NCI-H146 (cell line): ENCODE measurements at regions not wholly inside any gene's neighbourhood (a gene's known extent, or its start where the extent isn't known, plus 50 kb on each side); places are given as distances from the start of the nearest gene placed in this dataset.

Source experiments
- DNase-seq: peaks from one replicate; lab custom pipeline; 2025; lab: John Stamatoyannopoulos, UW

DNA sequence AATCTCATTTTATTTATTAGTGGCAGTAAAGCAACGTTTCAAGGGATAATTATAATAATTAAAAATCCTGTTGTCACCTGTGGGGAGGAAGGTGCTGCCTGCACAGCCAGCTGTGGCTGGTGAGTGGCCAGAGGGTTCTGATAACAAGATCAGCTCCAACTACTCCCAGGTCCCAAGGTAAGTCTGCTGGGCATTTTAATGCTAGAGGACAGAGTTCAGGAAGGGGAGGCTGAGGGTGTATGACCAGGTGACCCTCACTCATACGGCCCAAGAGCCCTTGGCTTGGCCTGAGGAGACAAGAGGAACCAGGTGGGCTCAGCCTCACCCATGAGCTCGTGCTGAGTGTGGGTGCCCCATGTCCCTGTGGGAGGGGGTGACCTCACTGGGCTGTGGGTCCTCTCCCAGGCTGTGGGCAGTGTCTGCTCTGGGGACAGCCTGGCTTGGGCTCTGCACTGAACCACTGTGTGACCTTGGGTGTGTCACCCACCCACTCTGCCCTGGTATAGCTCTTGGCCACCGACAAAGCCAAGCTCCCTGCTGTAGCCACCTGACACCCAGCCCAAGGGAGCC lies 223.8 kb downstream of the PTPRU start:
- DNase-seq: no peak

DNA sequence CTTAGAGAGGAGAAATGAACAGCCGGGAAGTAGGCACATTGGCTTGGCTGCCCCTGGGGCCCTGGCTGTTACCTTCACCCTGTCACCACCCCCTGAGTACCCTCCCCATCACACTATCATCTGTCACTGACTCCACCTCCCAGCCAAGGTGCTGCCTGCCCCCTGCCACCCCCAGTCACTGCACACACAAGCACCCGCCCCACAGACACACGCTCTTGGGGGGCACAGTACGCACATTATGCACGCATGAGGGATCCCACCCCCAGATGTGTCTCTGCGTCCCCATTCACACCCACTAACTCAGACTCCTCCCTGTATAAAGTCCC lies 223.3 kb downstream of the PTPRU start:
- no peak for DNase-seq

DNA sequence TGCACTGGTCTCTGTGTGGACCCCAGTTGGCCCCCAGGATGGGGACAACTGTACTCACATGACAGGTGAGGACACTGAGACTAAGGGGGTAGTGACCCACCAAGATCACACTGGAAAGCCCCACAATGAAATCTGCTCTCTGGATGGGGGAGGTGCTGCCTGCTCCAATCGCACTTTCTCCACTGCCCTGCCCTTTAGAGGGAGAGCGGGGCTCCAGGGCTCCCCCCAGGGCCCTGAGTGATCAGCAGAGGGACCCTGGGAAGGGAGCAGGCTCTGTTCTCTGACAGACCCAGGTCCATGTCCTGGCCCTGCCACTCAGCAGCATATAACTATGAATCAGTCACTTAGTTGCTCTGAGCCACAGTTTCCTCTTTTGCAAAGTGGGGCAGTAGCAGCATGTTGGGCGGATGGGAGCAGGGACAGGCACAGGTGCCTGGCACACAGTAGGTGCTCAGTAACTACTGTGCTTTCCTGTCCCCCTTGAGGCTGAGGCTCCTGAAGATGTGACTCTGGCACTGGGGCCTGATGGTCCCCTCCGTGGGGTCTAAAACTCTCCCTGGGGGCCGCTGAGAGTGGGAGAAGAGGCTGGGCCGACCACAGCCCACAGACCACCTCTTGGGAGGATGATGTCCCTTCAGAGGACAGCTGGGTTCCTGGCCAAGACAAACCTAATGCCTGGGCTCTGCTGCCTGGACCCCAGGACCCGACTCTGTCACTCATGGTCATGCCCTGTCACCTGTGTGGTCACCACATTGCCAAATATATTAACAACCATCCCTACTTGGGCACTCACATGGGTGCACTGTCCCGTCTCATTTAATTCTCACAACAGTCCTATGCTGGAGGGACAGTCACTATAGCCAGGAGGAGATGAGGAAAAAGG lies 222.7 kb downstream of the PTPRU start:
- no peak for DNase-seq

DNA sequence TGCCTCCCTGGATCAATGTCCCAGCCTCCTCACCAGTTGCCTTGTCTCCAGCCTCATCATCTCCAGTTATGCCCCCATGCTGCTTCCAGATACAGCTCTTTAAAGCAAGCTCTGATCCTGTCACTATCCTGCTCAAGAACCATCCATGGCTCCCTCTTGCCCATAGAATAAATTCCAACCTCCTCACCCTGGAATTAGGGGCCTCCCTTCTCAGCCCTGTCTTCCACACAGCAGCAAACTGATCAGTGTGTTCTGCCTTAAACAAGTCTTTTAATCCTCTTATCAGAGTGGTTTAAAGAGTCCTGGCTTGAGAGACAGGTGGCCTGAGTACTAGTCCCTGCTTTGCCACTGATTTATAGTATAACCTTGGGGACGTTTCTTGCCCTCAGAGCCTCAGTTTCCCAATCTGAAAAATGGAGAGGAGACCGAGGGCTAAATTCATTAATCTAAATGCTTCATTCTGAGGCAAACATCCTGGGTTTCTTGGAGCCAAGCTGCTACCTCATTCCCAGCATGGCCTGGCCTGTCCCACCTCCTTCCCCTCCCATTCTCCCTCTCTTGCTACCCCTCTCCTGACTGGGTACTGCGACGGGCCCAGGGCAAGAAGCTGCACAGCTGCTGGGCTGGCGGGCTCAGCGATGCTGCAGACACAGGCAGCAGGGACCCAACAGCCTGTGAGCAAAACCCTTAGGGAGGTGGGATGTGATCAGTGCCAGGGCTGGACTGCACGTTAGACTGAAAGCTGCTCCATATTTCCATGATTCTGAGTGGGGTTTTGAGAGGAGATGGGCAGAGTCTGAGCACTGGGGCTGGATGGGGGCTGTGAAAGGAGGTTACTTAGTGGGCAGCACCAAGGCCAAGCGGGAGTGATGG lies 221.4 kb downstream of the PTPRU start:
- DNase-seq: no peak

DNA sequence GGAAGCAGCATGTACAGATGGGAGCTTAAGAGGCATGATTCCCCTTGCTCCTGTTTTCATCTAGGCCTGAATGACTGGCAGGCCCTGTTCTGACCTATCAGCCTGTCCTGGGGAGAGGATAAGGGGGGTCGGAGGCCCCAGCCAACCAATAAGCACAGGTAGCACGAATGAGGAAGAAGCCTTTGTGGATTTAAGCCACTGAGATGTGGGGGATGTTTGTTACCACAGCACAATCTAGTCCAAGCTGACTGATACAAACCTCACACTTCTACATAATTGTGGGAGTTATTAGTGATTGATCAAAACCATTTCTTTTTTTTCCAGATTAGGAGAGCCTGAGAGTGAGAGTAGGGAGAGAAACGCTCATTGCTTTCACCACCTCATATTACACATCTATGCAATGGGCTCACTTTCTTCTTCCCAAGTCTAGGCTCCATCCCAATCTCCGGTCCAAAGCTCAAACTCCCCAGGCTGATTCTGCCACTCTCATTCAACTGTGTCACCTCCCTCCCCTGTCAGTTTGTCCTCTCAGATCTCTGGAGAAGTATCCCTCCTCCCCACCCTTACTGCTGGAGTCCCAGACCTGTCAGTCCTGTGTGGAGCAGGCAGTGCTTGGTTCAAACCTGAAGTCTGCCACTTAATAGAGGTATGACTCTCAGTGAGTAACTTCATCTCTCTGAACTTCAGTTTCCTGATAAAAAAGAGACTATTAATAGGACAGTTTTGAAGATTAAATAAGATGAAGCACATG lies 220.5 kb downstream of the PTPRU start:
- no peak for DNase-seq

DNA sequence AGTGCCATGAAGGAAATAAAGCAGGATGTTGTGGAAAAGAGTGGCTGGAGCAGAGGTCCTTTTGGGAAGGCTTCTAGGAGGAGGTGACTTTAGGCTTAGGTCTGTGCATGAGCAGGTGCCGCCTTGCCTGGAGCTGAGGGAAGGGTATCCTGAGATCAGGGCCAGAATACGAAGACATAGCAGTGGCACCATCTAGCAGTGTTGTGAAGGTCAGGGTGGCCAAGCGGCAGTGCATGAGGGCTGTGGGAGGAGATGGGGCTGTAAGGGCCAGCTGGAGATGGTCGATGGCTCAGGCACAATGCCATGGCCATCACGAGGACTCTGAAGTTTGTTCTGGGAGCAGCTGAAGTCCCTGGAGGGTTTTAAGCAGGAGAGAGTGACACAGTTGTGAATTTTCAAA lies 219.5 kb downstream of the PTPRU start:
- DNase-seq: no peak

DNA sequence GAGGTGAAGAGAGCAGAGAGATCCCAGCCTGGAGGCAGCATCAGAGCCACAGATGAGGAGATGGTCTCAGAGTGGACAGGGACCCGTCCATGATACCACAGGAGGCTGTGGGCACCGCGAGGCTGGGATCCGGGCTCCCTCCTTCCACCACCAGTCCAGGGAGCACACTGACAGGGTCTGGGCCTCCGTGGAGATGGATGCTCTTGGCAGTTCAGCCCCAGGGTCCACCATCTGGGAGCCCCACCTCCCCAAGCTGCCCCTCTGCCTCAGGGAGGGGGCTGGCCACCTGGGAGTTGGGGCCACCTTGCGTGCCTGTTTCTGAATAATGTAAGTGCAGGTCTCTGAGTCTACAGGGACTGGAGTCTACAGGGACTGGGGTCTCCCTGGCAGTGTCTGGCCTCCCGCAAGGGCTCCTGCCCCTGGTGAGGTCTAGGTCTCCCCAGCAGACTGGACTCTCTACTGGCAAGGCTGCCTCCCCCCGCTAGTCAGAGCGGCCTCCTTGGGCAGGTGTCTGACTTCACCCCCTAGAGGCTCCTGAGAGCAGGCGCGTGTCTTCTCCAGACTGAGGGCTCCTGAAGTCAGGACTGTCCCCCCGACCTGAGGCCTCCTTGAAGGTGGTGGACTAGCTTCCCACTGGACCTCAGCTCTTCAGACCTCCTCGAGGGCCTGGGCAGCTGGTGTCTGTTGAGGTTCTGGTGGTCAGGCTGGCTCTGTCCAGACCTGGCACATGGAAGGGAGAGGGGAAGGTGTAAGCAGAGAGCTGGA lies 218.5 kb downstream of the PTPRU start:
- no peak for DNase-seq

DNA sequence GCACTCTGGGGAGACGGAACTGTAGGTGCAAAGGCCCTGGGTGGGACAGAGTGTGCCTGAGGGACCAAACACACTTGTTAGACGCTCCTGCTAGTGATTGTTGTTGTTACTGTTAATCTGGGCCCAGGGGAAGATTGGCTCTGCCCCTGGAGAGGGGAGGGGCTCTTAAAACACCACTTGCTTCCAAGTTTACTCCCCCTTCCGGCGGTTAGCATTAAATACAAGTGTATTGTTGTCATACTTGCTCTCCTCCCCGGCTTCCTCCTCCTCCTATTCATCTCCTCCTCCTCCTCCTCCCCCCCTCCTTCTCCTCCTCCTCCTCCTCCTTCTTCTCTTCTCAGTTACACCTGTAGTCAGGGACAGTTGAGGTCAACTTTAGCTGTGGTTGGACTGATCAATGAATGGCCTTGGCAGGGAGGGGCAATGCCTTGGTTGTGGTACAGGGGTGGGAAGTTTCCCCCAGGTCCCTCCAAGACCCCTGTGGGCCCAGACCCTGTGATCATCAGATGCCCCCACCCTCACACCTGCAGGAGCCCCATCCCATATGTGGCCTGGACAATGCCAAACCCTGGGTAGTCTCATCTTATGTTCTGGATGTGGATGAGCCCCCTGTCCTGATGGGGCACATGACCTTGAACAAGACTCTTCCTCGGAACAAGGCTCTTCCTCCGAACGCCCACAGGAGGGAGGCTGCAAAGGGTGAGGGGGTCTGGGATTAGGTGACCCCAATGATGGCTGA lies 217.3 kb downstream of the PTPRU start:
- DNase-seq: peak; percentile 46

DNA sequence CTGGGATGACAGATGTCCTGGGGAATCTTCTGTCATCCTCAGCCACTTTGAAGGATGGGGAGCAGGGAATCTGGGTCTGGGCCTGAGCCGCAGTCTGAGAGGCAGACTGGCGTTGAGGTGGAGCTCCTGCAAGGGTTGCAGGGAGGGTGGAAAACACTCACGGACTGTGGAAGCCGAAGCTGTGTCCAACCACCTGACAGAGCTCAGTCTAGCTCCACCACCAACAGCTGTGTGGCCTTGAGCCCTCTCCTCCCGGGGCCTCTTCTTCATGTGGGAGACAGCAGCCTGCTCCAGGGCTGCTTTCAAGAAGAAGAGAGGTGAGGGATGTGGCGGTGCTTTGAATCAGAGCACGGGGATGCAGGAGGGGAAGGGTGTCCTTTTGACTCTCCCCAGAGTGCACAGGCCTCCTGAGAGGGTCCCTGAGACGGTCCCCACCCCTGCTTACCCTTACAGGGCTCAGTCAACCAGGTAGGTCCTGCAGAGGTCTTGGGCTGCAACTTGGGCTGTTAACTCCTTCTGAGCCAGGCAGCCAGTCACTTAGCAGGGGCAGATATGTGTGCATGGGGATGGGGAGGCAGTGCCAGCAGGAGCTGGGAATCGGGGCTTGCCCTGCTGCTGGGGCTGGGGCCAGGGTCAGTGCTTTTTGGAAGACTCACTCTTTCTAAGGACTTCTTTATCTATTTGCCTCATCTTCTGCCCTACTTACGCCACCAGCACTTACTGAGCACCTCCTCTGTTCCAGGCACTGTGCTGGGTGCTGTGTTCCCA lies 216.3 kb downstream of the PTPRU start:
- no peak for DNase-seq

DNA sequence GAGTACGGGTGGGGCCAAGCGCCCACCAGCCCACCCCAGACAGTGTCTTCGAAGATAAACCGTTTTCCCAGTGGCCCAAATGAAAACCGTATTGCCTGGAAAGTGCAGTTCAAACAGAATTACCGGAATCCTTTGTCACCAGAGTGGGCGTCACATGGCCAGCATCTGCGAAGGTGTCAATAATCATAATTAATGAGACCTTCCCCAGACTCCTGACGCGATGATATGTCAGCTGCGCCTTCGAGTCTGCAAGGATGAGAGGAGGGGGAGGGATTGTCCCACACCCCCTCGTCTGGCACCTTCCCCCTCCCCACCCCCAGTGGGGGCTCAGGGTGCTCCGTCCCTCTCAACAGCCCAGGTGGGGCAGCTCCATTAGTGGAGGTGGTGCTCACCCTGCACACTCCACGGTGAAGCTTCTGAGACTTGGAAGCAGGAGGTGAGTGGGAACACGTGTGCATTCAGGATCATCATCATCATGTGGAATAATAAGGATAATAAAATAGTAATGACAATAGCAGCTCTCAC lies 215.1 kb downstream of the PTPRU start:
- DNase-seq: peak; percentile 7

DNA sequence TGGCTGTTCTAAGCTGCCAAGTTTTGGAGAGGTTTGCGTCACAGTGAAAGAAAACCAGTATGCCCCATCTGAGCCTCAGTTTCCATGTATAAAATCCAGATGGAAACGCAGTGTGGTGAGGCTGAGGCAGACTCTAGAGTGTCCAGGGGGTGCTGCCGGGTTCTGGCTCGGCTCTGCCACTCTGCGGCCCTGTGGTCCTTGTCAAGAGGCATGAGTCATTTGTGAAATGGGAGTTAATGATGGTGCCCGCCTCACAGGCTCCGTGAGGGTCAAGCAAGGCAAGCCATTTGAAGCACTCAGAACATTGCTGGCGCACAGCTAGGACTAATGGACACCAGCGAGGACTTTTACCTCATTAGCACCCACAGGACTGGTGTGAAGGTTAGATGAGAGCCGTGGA lies 214.3 kb downstream of the PTPRU start:
- DNase-seq: no peak

DNA sequence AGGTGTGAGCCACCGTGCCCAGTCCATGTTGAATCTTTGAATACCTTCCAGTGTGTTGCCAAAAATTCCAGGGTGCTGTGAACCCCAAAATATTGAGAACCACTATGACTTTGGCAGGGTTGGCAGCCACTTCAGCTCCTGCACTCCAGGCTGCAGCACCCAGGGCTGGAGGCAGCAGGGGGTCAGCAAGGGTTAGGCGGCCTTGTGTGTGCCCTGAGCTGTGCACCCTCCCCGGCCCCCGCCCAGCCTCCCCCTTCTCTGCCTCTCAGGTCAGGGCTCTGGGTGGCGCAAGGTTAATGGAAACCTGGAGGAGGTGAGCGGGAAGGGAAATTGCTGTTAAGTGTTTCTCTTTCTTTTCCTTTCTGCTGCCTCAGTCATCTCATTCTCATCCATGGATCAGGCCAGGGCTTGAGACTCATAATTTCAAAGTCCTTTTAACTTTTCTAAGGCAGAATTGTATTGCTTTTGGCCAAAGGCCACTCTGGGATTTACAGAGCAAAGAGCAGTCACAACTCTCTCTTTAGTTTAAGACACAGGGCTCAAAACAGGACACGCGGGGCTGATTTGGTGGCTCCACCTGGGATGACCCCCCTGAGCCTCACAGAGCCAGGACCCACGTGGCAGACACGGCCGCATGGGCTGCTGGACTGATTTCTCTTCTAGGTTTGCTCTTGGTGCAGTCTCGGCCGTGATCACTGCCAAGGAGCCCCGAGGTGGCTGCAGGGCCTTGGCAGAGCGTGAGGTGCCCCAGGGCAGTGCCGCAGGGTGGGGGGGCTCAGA lies 212.3 kb downstream of the PTPRU start:
- no peak for DNase-seq

DNA sequence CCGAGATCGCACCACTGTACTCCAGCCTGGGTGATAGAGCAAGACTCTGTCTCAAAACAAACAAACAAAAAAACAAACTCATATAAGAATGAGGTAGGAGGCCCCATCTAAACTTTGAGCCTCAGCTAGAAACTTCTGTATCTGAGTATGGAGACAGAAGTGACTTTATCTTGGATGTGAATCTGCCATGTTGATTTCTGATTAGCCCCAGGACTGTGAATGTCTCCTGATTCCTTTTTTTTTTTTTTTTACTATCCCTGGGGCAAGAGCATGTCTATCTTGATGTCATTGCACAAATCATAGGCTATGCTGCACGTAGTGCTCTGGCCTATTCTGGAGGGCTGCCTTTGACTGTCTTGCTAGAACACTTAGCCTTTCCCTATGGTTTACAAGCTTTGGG lies 211.0 kb downstream of the PTPRU start:
- DNase-seq: no peak

DNA sequence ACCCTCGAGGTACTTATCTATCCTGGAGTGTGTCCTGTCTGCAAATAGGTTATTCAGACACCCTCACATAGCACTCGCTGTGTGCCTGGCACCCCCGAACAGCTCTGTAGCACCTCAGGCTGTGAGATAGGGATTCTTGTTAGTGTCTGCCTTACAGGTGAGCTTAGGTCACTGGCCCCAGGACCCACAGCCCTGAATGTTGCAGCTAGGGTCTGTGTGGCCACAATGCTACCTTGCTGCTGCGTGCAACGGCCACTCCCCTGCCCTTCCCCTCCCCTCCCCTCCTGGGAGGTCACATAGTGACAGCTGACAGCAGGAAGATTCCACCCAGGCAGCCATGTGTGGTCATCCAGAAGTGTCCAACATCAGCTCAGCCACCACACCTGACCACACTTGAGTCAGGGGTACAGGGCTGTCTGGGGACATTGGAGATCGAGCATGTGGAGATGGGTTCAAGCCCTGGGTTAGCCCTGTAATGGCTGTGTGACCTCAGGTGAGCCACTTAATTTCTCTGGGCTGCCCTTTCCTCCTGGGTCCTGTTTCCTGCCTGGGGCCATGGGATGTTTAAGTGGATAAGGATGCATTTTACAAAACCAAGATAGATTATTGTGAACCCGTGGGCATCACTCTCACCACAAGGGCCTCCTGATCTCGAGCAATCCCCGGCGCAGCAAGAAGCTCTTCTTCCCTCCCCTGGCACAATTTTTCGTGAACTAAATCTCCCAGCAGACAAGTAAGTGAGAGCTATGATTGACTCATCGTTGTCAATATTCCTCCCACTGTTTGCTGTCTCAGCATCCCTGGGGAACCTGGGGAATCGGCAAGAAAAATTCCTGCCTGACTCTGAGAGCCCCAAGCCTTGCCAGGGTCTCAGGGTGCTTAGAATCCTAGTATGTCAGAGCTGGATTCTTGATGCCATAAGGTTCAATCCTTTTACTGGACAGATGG lies 208.7 kb downstream of the PTPRU start:
- DNase-seq: no peak

DNA sequence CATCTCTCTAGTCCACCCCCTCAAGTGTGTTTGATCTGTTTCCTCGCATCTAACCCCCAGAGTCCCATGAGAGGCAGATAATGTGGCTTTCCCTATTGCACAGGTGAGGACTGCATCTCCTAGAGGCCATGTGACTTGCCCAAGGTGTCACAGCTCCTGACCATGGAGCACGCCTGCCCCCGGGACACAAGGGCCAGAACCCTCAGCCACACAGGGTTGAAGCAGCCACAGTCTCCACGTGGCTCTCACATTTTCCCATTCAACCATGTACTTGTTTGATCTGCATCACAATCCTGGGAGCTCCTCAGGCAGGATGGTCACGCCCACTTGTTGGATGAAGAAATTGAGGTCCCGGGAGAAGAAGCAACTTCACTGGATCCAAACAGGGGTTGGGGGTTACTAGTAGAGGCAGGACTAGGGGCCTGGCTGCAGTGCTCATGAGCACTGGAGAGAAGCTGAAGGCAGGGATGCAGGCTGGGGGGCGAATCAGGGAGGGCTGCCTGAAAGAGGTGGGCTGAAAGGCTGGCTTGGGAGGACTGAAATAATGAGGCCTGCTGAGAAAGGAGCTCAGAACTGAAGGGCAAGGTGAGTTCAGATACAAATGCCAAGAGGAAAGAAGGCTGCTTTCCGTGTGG lies 207.9 kb downstream of the PTPRU start:
- DNase-seq: no peak

DNA sequence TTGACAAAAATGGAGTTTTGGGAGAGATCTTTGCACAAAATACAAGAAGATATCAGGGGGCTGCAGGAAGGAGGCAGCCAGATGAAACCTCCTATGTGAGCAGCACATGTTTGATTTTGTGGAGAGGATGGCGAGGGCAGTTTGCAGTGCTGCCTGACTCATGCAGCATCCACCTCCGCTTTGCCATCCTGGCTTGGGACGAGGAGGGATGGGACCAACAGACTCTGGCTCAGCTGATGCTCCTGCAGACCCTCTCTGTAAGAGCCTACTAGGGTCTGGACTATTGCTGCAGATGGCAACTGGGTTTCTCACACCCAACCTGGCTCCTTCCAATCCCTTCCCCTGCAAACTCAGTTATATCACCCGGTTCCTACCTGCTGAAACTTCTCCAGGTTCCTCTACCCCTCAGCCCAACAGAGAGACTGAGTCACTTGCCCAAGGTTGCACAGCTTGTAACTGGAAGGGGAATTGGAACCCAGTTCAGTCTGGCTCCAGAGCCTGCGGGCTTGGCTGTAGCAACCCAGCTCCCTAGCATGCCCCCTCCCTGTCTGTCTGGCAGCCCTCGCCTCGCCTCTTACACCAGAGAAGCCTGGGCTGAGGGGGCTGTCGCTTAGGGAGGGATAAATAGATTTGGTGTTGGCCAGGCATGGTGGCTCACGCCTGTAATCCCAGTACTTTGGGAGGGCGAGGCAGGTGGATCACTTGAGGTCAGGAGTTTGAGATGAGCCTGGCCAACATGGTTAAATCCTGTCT lies 205.8 kb downstream of the PTPRU start:
- no peak for DNase-seq

DNA sequence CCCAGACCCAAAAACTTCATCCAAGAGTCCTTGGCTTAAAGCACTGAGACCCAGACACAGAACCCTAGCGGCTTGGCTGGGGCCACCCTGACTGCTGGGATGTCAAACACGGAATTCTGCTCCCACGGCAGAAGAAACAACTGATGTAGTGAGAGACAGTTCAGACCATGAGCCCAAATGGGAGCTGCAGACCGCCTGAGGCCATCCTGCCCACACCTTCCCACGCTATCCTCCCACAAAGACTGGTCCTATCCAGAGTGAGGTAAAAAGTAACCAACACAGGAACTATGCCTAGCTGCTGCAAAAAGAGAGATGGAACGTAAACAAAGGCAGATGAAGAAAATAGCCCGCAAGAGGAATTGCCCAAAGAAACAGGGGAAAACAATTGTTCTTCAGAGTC lies 203.3 kb downstream of the PTPRU start:
- no peak for DNase-seq
